Adrenal gland (tissue), 5 donors: ENCODE measurements at regions not wholly inside any gene's neighbourhood (a gene's known extent, or its start where the extent isn't known, plus 50 kb on each side); places are given as distances from the start of the nearest gene placed in this dataset.

Experiments
- POLR2A ChIP-seq, 2 donors: fragments of 450-650 bp; IDR thresholded peaks; one replicate each; pipeline ENCODE4 v1.6.1; 2017; ENCODE audit warnings: antibody characterized with exemption in 2 of 2, mild to moderate bottlenecking in 2 of 2, moderate library complexity in 1 of 2
- TF ChIP-seq, protein P1 (sequence below), 6 experiments: fragments of 450-650 bp in 4 of 6; fragments of 200-600 bp in 2 of 6; sonication (generic) in 1 of 6; IDR thresholded peaks; 1 replicate in 5 of 6; 2 replicates in 1 of 6; pipeline versions ENCODE4 v1.5.1 to v1.8.0; 2016 to 2021; ENCODE audit warnings: antibody characterized with exemption in 6 of 6, mild to moderate bottlenecking in 2 of 6, moderate library complexity in 1 of 6
- donor health status: DM: no; HTN: no; CAD: no.

DNA sequence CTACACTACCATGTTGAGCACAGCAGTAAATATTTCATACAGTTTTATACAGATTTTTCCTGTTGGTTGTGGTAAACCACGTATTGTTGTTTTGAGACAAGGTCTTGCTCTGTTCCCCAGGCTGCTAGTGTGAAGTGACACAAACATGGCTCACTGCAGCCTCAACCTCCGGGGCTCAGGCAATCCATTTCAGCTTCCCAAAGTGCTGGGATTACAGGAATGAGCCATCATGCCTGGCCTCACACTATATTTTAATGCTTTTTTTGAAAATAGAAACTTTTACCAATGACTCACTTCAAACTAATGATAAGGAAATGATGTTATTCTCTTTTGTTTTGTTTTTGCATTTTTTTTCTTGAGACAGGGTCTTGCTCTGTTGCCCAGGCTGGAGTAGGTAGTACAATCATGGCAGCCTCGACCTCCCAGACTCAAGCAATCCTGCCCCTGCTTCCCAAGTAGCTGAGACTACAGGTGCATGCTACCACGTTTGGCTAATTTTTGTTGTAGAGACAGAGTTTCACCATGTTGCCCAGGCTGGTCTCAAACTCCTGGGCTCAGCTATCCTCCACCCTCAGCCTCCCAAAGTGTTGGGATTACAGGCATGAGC, 210.6 kb downstream of the TPST1 start:
- TF ChIP-seq, protein P1, sequence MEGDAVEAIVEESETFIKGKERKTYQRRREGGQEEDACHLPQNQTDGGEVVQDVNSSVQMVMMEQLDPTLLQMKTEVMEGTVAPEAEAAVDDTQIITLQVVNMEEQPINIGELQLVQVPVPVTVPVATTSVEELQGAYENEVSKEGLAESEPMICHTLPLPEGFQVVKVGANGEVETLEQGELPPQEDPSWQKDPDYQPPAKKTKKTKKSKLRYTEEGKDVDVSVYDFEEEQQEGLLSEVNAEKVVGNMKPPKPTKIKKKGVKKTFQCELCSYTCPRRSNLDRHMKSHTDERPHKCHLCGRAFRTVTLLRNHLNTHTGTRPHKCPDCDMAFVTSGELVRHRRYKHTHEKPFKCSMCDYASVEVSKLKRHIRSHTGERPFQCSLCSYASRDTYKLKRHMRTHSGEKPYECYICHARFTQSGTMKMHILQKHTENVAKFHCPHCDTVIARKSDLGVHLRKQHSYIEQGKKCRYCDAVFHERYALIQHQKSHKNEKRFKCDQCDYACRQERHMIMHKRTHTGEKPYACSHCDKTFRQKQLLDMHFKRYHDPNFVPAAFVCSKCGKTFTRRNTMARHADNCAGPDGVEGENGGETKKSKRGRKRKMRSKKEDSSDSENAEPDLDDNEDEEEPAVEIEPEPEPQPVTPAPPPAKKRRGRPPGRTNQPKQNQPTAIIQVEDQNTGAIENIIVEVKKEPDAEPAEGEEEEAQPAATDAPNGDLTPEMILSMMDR (IDR thresholded peaks at IDR 0.05): no peak
- no peak for TF ChIP-seq POLR2A (IDR thresholded peaks at IDR 0.05)
